Skin epidermis (tissue), 12 donors: ENCODE measurements at regions not wholly inside any gene's neighbourhood (a gene's known extent, or its start where the extent isn't known, plus 50 kb on each side); places are given as distances from the start of the nearest gene placed in this dataset.

Experiments used
- H3K27ac ChIP-seq, 21 experiments: fragments of 200-600 bp; sonication (generic) in 11 of 21; one replicate each; pipeline ENCODE4 v1.5.0; 2020; ENCODE audit warnings: mild to moderate bottlenecking in 3 of 21, inconsistent platforms in 2 of 21, moderate library complexity in 2 of 21
- H3K4me3 ChIP-seq, 7 experiments: fragments of 200-600 bp; sonication (generic) in 2 of 7; one replicate each; pipeline ENCODE4 v1.5.0; 2020; ENCODE audit warnings: inconsistent platforms in 2 of 7, mild to moderate bottlenecking in 2 of 7, moderate library complexity in 1 of 7

- no peak overlapping the region for H3K4me3 ChIP-seq
- H3K27ac ChIP-seq, result no peak overlapping the region
These were observed 292.7 kb upstream of the CXCR4 start for GRCh38 chr2:136410673-136411072.

- no peak overlapping the region for H3K4me3 ChIP-seq
- no peak overlapping the region for H3K27ac ChIP-seq
These were observed 290.8 kb upstream of the CXCR4 start for GRCh38 chr2:136408795-136409194.

DNA sequence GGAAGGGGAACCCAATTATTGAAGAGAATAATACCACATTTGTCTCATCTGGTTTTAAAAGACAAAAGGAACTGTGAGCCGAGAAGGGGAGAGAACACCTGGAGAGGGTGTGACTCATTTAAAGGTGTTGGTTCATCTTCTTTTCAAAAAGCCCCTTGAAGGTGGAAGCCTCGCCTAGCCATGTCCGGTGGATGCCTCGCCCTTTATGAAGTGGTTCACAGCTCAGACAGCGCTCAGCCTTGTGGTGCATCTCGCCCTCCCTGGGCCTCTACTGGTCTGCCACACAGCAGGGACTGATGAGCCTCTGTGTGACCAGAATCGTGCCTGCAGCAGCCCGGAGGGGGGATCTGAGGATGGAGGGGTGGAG, 290.0 kb upstream of the CXCR4 start:
- no peak overlapping the region for H3K27ac ChIP-seq
- H3K4me3 ChIP-seq, result no peak overlapping the region

GRCh38 chr2:136407117-136407951, 289.4 kb upstream of the CXCR4 start:
- peak overlapping the region in 1 of 21 experiments; percentile 3 for H3K27ac ChIP-seq
- H3K4me3 ChIP-seq, result no peak overlapping the region

GRCh38 chr2:136404925-136405324, 287.0 kb upstream of the CXCR4 start:
- no peak overlapping the region for H3K4me3 ChIP-seq
- H3K27ac ChIP-seq, result no peak overlapping the region

GRCh38 chr2:136404176-136404575, 286.2 kb upstream of the CXCR4 start:
- Histone ChIP-seq H3K27ac (no peak overlapping the region), H3K4me3 (no peak overlapping the region)

- H3K27ac ChIP-seq, result no peak overlapping the region
- H3K4me3 ChIP-seq, result no peak overlapping the region
These were observed 284.3 kb upstream of the CXCR4 start for GRCh38 chr2:136402281-136402680.

- H3K27ac ChIP-seq, result no peak overlapping the region
These were observed 281.8 kb upstream of the CXCR4 start for GRCh38 chr2:136399667-136400289.

GRCh38 chr2:136395582-136395981, 277.6 kb upstream of the CXCR4 start:
- Histone ChIP-seq H3K27ac (no peak overlapping the region), H3K4me3 (no peak overlapping the region)

More at GRCh38 chr2:136399667-136400289, 281.8 kb upstream of the CXCR4 start:
- H3K4me3 ChIP-seq, result no peak overlapping the region

GRCh38 chr2:136394136-136395060, 276.4 kb upstream of the CXCR4 start:
- peak overlapping the region in 1 of 21 experiments; percentile 21 for H3K27ac ChIP-seq
- H3K4me3 ChIP-seq, result no peak overlapping the region

DNA sequence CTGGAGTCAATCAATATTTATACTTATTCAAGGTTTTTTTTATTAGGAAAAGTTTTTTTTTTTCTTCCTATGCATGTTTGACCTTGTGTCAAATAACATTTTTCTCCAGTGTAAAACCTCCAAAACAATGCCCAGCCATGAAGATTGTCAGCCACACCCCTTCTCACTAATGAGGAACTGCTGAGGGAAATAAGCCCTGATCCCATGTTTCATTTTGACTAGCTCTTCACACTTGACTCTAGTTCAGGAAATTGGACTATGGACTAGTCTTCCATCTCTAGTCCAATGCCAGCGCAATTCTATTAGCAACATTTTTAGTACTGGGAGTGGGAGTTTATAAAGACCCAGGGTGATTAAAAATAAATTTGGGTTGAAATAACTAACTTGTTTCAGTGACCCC, 275.6 kb upstream of the CXCR4 start:
- H3K27ac ChIP-seq, result peak overlapping the region in 1 of 21 experiments; percentile 21
- H3K4me3 ChIP-seq, result no peak overlapping the region

DNA sequence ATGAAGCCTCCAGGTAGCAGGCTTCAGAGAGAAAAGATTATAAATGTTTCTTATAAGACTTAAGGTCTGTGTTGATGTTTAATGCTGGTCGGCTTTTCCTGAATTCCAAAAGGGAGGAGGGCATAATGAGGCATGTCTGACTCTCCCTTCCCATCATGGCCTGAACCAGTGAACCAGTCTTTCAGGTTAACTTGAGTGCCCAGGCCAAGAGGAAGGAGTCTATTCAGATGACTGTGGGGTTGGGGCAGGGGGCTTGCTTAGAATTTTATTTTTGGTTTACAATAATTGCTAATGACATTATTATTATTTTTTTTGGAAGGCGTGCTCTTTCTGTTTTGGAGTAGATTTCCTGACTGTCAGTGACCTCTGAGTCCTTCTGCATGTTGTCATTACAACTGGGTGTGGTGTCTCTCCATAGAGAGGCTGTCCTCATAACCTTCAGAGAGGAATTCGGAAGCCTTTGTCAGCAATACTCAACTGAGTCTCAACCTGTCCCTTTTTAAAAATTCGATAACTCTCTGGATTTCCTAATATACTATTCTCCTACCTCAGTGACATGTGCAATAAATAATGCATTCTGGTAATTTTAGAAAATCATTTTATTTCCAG, 275.1 kb upstream of the CXCR4 start:
- Histone ChIP-seq H3K27ac (peak overlapping the region in 1 of 21 experiments; percentile 2), H3K4me3 (no peak overlapping the region)

DNA sequence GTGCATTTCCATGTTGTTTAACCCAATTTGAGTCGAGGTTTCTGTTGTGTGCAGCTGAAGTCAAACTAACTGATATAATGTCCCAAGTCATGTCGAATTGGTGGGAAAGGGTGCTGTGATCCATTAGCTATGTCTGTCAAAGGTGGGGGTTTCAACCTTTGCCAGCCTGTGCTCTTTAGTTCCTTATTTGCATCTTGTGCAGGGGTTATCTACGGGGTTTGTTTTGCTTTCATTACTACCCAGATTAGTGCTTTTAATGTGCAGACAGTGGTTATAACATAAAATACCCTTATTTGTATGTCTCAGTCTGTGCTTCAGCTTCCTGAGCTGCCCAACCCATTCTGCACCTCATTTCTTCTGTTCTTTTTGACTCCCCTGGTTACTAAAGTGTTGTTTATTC, 271.9 kb upstream of the CXCR4 start:
- Histone ChIP-seq H3K27ac (no peak overlapping the region), H3K4me3 (no peak overlapping the region)

- H3K27ac ChIP-seq, result no peak overlapping the region
- H3K4me3 ChIP-seq, result no peak overlapping the region
These were observed 268.1 kb upstream of the CXCR4 start for GRCh38 chr2:136386046-136386445.

DNA sequence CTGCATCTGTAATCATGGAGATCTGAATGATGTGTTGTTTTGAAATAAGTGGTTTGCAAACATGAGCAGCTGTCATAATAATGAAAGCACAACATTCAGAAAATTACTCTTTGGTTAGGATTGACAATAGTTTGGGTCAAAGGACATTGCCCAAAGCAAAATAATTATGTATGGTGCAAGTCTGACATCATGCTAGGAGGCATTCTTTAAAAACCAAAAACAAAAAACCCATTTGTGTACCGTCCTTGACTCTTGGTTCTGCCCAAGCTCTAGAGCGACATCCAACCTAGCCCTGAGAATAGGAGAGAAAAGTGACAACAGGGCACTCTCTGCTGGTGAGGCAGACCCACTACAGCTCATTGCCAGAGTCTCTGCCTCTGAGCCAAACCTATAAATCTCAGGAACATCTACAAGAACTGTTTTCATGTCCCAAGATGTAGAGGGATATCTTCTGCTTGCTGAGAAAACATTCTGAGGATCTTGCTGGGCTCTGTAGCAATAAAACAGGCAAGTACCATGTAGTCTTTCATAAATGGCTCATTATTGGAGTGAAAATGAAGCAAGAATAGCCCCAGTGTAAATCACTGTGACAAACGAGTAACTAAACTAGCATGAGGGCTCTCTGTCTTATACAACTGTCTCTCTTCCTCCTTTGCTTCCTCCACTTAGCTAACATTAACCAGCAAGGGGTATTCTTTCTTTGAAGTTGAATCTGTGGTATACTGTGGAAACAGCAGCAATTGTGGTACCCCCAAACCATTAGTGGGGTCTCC, 266.8 kb upstream of the CXCR4 start:
- Histone ChIP-seq H3K4me3 (no peak overlapping the region), H3K27ac (no peak overlapping the region)

DNA sequence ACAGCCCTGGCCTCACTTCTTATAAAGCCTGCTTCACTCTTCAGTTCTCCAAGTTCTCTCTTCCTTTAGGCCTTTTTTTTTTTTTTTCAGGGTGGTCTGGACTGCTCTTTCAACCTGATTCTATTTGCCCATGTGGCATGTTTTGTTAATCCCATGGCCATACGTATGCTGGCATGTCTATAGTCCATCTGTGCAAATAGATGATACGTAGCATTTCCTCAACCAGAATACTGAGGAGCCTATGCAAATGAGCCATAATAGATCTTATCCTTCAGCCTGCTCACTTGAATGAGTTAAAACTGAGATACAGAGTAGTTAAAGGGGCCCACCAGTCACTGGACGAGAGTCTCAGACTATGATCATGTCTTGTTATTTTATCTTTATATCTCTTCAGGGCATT, 265.2 kb upstream of the CXCR4 start:
- Histone ChIP-seq H3K27ac (peak overlapping the region in 1 of 21 experiments; percentile 70), H3K4me3 (no peak overlapping the region)

- H3K27ac ChIP-seq, result peak overlapping the region in 9 of 21 experiments; percentile 18 to 70 (median 30)
- no peak overlapping the region for H3K4me3 ChIP-seq
These were observed 264.0 kb upstream of the CXCR4 start for GRCh38 chr2:136381722-136382633.

- Histone ChIP-seq H3K27ac (peak overlapping the region in 3 of 21 experiments; percentile 33 to 70 (median 53)), H3K4me3 (no peak overlapping the region)
These were observed 263.3 kb upstream of the CXCR4 start for GRCh38 chr2:136381245-136381644.
